CD1c-positive myeloid dendritic cell (primary cell): ENCODE measurements at regions not wholly inside any gene's neighbourhood (a gene's known extent, or its start where the extent isn't known, plus 50 kb on each side); places are given as distances from the start of the nearest gene placed in this dataset.

ENCODE experiments used
- DNase-seq: peaks from one replicate; pipeline ENCODE4 v3.0.0-alpha.2; 2016; ENCODE audit errors: extremely low spot score

DNA sequence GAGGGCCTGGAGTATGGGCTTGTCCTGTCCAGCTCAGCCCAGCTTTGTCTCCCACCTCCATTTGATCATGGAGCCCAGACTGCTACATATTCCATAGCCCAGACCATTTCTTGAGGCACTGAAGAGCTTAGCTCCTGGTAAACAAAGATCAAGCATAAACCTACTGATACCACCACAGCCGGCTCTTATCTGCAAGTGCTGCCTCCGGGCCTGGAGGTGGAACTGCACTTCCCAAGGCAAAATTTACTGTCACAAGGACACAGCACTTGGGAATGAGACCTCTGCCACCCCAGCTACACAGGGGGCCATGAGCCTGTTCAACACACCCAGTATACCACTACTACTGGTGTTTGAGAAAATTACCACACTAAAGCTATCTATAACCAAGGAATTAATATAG is 53.7 kb upstream of the PLSCR5 start:
- DNase-seq = no peak

- no peak for DNase-seq
Observed at GRCh38 chr3:146655333-146655996, 50.3 kb upstream of the PLSCR5 start.
